HEK293 (cell line): ENCODE measurements at regions not wholly inside any gene's neighbourhood (a gene's known extent, or its start where the extent isn't known, plus 50 kb on each side); places are given as distances from the start of the nearest gene placed in this dataset.

Experiments used
- ZBTB20 ChIP-seq: fragments of 450-650 bp; formaldehyde crosslinking; IDR thresholded peaks from 2 replicates; pipeline ENCODE4 v1.5.1; 2016; ENCODE audit warnings: missing biosample characterization, missing genetic modification characterization
- ZNF449 ChIP-seq: fragments of 450-650 bp; formaldehyde crosslinking; IDR thresholded peaks from 2 replicates; pipeline ENCODE4 v1.5.1; 2017; ENCODE audit warnings: missing biosample characterization, mild to moderate bottlenecking, missing genetic modification characterization, moderate library complexity
- ZSCAN5A ChIP-seq: fragments of 450-650 bp; formaldehyde crosslinking; IDR thresholded peaks from 2 replicates; pipeline ENCODE4 v1.5.1; 2016; ENCODE audit warnings: missing biosample characterization, missing genetic modification characterization

DNA sequence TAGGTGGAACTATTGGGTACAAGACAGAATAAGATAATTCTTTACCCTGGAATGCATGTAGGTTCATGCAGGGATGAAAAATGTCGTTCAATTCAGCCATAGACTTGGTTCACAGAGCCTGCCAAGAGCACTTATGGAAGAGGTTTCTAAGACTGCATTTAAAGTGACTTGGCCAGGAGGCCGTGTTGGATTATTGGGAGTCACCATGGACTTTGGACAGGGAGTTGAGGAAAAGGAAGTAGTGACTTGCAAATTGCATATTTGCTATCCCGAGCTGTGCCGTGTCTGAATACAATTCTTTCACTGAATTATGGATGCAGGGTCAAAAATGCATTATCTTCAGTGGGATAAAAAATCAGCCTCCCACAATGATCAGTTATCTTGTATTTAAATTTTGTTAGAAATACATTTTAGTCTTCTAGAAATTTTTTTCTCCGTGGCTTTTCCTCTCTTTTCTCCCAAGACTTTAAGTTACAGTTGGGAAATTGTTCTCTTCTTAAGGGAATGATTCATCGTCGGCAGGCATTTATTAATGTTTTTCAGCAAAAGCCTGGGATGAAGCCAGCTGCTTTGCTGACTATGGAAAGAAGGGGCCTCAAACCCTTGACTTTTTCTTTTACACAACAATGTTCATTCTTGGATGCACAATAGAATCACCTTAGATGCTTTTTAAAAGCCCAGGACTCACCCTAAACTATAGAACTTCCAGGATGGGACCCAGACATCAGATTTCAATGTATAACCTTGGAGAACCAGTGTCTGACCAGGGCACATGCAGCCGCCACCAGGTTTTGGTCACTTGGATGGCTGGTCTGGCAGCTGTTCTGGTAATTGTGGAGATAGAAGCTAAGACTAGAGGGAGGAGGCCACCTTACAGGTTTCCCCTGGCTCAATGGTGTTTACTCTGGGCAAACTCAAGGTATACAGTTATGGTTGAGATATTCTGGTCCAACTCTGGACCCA is 70.8 kb downstream of the FAT3 start:
- no peak for TF ChIP-seq ZSCAN5A (tag by site-specific recombination)
- TF ChIP-seq ZNF449, result no peak
- TF ChIP-seq ZBTB20, result no peak
